ENCODE measurements at regions not wholly inside any gene's neighbourhood (a gene's known extent, or its start where the extent isn't known, plus 50 kb on each side); places are given as distances from the start of the nearest gene placed in this dataset.
"Not testable (repeated sequence)": the region's sequence is repeated elsewhere in the genome, so short reads cannot be mapped to it uniquely, and the experiment has no call there.

DNA sequence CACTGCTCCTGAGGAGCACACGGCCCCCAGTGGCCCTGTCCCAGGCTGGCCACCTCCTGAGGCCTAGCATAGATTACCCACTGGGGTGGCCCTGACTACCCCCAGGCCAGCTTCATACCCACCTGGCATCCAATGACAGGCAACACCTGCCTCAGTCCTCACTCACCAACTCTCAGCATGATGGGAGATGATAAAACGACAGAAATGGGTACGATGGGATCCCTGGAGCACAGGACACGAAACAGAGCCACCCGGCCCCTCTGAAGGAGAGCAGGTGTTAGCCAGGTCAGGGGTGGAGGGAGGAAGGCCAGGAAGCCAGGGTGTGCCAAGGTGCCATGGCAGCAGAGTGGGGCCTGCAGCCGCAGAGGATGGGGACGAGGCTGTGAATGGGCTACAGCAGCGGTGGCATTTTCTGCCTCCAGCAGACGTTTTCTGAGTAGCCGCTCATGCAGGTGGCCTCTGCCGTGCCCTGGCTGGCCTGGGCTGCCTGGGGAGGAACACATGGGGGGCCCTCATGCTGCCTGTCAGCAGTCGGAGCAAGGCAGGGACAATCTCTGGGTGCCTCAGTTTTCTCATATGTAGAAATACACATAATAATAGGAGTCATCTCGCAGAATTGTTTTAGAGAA lies 50.2 kb upstream of the FGF3 start:
- DNase-seq: no peak

DNA sequence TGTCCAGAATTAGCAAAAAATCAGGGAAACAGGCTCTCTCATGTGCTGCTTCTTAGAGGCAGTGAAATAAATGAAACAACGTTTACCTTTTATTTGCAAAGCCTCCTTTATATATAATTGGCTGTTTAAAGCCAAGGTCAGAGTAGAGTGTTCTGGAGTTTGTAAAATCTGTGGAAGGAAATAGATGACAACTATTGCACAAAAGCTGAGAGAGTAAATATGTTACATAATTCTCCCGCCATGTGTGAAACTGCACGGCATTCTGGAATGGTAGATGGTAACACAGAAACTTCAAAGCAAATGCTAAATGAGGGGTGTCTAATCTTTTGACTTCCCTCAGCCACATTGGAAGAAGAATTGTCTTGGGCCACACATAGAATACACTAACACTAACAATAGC lies 51.5 kb upstream of the FGF3 start:
- no peak for DNase-seq

DNA sequence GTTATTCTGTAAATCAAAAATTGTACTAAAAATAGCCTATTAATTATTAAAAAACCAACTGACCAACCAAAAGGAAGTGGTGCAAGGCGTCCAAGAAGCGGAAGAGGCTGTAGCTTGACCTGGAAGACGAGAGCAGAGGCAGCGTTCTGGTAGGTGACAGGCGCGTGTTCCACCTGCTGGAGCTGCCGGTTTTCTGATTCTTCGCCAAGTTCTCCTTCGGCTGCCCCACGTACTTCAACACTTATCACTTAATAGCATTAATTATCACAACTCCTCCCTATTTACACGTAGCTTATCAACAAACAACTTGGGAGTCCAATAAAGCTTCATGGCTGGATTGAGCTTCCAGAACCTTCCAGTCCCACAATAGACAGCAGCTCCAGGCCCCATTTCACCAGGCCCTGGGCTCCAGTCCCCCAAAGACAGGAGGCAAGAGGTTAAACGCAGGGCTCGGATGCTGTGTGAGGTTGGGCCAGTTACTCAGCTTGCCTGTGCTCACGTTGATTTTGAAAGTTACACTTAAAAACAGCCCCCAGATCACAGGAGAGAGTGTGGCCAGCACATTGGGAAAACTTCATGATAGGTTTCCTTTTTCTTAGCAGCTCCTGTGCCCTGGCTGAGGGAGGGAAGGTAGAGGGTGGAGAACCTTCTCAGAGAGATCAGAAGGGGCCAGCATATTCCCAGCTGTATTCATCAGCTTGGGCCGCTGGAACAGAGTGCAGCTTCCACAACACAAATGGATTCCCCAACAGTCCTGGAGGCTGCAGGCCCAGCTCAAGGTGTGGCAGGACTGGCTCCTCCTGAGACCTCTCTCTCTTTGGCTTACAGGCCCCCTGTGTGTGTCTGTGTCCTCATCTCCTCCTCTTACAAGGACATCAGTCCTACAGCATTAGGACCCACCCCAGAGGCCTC lies 54.2 kb upstream of the FGF3 start:
- no peak for DNase-seq

DNA sequence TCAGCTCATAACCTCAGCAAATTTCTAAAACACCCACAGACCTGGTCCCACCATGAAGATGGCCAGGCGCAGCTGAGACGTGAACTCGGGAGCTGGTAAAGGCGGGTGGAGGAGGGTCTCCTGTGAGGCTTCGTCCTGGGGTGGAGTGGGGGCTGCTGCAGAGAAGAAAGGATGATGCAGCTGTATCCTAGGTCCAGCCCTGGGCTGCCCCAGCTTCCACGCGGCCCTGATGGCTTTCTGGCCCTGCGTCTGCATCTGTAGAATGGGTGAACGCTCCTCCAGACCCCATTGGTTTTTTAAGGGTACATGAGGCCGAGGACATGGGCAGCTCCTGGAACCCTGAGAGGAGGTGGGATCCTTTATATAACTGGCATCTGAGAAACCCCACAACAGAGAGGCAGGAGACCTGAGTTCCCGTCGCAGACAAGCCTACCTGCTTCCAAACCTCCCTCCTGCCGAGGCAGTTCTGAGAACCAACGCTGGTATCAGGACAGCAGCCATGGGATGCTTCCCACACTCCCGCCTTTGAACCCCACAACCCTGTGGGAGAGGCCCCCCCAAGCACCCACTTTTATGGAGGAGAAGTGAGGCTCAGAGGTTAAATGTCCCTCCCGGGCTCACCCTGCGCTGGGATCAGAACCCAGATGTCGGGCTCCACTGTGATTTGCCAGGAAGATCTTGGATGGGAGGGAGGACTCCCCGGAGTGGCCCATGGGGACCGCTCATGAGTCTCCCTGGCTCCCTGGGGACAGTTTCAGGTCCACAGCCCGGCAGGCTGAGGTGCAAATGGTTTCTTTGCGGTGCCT lies 55.2 kb upstream of the FGF3 start:
- DNase-seq: no peak

DNA sequence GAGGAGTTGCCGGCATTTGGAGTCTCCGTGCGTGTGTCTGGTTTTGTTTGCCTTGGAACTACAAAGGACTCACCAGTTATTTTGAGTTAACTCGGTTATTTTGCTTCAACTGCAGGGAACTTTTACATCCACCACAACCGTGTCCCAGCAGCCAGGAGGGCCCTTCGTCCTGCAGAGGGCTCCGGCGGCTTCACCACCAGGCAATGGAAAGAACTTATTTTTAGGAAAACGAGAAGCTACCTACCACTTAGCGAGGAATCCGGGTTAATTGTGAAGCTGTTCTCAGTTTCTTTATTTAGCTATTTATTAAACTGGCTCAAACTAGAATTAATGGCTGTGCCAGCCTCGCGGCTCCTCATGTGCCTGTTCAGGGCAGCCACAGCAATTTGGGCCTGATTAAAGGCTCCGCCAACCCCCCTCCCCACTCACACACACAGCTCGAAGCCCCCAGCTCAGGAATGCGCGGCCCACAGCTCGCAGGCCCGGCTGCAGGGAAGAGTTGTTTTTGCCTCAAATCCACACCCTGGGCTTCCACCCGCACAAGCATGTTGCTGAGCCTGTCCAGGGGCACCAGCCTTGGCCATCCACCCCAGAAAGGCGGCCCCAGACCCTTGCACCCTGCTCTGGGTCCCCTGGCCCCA lies 55.9 kb upstream of the FGF3 start:
- no peak for DNase-seq

DNA sequence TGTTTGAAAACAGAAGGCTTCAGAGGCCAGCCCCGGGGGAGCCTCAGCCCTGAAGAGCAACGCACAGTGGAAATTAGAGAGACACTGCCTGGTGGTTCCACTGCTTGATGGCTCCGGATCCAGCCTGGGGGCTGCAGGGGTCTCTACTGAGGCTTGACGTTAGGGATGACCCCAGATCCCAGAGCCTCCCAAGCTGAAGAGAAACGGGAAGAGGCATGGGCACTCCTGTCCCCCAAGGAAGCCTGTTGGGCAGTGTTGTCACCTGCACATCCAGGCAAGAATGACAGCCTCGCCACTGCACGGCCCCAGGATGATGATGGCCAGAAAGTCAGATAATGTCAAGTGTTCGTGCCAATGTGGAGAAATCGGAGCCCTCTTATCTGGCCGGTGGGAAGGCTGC lies 56.8 kb upstream of the FGF3 start:
- DNase-seq: no peak

DNA sequence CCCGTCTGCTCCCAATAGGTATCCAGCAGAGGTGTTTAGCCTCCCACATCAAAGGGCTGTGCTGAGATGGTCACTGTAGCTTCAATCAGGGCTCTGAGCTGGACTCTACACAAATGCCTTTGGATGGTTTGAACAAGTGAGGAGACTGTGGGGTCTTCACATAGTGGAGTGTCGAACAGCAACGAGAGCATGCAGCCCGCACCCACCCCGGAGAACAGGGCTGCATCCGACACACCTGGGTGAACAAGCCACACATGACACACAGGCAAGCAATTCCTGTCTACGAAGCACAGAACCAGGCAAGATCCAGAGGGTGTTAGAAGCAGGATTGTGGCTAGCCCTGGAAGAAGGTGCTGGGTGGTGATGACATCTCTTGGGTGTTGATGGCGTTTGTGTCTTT lies 58.0 kb upstream of the FGF3 start:
- DNase-seq: no peak

DNA sequence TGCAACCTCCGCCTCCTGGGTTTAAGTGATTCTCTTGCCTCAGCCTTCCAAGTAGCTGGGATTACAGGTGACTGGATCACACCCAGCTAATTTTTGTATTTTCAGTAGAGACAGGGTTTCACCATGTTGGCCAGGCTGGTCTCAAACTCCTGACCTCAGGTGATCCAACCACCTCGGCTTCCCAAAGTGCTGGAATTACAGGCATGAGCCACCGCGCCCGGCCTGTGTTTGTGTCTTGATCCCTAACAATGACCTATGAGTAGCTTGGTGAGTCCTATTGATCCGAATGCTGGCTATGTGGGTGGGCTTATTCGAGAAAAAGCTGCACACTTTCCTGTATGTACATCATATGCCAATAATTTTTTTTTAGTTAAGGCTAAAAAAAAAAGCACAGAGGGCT lies 58.5 kb upstream of the FGF3 start:
- not testable (repeated sequence) for DNase-seq

DNA sequence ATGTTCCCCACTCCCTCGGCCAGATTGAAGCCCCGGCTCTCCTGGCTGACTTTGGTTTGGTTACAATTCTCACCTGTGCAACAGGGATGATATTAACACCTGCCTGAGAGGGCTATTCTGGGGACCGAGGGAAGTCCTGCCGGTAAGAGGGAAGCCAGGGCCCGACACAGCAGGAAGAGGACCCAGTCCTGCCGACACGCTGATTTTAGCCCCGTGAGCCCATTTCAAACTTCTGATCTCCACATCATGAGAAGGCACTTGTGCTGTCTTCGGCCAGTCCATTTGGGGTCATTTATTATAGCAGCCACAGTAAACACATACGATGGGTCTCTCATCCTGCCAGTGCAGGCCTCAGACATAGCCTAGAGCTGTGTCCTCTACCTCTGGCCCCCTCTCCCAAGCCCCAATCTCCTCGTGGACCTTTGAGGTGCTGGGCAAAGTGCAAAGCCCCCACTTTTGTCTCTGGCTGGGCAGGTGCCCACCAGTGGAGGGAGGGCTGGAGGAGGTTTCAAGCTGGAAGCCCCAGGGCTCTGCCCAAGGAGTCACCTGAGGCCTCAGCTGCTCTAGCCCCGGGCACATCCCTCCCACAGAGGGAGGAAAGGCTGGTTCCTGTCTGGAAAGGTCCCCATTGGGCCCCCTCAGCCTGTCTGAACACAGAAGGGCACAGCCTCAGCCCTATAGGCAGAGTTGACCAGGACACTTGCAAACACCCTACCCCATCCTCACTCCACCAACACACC lies 59.1 kb upstream of the FGF3 start:
- no peak for DNase-seq

DNA sequence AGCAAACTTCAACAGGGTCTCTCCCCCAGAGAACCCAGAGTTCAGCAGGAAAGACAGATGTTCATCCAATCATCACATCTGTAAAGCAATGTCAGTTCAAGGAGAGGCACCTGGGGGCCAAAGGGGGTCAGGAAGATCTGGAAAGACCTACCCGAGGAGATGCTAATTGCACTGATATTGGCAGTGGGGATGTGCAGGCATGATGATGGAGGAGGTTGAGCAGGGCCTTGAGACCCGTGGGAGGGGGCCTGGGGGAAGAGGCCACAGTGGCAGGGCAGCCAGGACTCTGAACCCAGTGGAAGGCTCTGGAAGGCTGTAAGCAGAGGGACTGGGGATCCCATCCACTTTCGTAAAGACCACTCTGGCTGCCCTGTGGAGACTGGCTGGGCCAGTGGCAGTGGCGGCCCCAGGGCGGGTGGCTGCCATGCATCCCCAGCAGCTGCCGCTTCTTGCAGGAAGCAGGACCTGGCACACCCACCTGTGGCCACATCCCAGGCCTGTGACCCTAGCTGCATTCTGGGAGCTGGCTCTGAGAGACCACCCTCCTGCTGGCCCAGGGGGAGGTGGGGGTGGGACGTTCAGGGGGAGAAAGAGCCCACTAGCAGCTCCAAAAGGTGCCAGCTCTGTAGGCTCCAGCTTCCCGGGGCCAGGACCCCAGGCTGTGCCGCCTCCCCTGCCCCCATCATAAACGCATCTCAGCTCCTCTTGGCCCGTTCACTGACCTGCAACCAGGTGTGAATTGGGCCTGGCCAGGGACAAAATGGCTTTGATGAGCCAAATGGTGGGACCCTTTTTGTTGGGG lies 59.9 kb upstream of the FGF3 start:
- DNase-seq: no peak

DNA sequence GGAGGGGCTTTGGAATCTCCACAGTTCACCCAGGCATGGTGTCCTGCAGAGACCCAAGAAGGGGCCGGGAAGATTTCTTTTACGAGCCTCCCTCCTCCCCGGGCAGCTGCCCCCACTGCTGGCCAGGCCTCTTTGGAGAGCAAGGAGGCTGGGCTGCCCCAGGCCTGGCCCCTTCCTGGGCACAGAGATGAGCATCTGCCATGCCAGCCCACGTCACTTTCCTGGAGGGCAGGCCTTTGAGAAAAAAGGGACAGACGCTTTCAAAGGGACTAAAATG lies 60.5 kb upstream of the FGF3 start:
- no peak for DNase-seq

DNA sequence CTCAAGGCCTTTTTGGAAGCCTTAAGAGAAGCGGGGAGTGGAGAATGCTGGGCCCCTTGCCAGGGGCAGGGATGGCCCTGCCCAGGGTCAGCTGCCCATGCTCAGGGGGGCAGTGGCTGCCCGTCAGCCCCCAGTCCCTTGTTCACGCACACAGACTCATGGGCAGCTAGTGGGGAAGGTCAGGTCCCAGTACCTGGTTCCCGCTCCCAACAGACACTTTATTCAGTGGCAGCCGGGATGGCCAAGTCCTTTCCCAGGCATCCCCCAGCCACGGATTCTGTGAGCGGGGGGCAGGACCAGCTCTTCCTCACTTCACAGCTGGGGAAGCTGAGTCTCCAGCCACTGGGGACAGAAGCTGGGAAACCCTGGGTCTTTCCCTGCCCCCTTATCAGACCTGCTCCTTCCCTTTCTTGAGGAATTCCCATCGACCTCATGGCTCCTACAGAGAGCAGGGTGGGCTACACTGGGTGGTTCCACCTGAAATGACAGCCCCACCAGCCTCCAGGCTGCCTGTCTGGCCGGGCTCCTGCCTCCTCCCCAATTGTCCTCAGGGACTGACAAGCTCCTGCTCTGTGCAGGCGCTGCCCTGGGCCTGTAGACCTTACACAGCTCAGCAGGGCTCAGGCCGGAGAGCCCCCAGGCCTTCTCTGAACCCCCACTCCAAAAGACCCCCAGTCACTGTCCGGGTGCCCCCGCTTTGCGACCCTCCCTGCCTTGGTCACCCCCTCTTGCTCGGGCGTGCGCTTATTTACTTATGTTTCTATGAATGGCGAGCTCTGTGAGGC lies 61.0 kb upstream of the FGF3 start:
- no peak for DNase-seq

DNA sequence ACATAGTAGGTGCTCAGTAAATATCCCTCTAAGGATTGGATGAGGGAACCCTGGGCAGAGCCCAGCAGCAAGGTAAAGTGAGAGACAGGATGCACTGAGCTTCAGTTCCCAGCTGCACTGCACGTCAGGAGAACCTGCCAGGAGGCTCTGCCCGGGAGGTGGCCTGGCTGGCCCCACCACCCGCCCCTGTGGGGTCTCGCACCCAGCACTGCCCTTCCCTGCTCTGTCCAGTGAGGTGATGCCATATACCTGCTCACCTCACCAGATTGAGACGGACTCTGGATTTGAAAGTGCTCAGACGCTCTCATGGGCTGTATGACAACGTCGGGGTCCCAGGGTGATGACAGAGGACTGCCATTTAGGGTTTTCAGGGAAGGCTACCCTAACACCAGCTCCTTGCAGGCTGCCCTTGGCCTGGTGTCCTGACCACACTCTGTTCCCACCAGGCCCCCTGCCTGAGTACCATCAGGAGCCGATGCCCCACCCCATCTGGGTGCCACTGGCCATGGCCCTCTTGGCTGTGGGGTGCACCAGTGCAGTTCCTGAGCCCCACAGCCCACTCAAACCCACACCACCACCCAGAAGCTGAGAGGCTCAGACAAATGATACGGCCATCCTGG lies 61.7 kb upstream of the FGF3 start:
- DNase-seq: no peak

DNA sequence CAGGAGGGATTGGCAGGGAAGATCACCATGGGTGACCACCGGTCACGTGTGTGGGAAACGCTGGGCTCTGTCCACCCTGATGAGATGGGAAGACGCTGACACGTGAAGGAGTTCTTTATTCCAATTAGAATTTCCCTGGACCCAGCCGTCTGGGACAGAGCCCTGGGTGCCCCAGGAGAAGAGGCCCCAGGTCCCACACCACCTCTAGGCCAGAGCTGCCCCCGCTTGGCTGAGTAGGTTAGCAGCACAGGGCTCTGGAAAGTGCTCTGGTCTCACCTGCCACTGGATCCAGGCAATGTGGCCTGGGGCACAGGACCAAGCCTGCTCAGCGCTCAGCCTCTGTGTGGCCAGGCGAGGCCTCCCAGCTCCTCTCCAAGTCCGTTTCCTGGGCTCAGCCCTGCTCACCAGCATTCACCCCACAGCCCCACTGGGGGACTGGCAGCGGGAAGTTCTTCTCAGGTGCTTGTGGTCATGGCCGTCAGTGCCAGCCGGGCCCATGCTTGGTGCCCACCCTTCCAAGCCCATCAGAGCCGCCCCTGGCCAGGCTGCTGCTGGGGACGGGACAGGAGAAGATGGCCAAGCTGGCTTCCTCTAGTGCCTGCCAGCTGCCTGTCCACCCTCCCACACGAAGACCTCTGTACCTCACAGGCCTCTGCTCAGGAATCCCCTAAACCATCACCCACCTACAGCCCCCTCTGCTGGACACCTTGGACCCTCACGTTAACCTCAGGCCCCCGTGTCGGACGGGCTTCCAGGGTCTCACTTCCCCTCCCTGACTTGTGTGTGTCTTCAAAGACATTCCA lies 62.5 kb upstream of the FGF3 start:
- DNase-seq: no peak

DNA sequence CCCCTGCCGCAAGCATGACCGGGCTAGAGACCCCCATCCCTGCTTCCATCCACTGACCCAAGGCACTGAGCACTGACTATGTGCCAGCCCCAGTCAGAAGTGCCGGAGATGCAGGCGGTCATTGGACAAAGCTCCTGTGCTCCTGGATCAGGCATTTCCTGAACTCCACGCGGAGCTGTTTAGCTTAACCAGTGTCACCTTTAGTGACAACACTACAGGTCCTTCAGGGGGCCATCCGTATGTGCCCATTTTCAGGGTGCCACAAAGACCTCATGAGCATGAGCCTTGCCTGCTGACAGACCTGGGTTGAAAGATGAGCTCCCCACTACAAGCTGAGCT lies 63.0 kb upstream of the FGF3 start:
- DNase-seq: no peak

DNA sequence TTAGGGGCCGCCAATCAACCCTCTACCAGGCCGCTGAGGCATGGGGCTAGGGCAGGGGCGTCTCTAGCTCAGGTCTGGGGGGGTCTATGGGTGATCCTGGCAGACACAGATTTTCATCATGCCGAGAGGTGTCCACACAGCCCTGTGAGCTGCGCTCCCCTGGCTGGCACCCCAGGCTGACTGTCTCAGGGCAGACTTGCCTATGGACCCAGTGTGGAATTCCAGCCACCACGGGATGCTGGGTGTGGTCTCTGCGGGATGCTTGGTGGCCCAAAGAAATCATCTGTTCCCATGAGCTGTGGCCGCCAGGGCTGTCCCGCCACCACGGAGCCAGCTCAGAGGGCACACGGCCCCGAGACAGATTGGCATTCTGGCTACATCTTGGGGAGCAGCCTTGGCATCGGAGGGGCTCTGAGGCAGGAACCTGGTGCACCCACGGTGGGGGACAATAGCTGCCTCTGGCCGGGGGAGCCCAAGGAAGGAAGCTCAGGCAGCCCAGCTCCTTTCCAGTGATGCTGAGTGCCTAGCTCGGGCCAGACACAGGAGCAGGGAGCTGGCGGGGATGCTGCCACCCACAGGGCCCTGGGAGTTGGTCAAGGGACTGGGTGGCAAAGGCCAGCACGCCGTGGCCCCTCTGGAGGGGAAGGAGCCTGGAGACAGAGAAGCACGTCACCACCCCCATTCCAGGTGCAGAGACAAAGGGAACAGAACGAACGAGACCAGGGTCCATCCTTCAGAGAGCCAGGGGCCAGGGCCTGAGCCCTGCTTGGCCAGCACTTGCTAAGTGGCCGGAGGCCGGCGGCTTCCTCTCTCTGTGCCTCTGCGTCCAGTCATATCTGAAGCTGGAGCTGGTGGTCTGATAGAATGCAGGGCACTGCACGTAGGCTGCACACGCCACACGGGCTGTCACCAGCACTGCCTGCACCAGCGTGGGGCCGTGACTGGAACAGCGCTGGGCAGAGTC lies 64.4 kb upstream of the FGF3 start:
- no peak for DNase-seq

DNA sequence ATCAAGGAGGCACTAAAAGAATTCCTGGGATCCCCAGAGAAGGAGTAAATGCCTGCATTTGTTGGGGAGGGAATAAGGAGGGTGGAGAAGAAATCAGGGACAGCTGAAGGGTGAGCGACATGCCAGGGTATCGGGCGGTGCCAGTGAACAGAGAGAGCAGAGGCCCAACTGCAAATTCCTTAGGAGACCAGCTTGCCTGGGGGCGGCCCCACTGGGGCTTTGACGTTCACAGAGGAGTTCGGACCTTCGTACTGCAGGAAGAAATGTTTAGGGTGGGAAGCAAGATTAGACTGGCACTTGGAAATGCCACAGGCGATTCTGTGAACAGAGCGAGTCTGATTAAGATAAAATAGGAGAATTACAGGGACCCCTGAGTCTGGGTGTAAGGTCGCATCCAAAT lies 65.1 kb upstream of the FGF3 start:
- DNase-seq: no peak

DNA sequence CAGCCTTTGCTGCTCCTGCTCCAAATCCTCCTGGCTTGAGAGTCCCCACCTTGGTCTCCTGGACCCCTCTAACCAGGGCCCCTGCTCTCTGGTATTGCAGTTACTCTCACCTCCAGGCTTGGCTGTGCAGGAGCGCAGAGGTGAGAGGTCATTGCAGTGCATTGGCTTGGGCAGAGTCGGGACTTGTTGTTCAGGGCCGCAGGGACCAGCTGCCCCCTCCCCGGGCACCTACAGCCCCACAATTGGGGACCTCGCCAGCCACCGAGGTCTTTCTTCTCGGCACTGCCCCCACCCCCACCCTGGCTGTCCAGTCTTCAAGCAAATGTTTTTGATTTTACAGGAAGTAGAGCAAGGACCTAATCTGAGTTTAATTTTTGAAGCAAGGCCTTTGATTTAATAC lies 65.5 kb upstream of the FGF3 start:
- DNase-seq: no peak

DNA sequence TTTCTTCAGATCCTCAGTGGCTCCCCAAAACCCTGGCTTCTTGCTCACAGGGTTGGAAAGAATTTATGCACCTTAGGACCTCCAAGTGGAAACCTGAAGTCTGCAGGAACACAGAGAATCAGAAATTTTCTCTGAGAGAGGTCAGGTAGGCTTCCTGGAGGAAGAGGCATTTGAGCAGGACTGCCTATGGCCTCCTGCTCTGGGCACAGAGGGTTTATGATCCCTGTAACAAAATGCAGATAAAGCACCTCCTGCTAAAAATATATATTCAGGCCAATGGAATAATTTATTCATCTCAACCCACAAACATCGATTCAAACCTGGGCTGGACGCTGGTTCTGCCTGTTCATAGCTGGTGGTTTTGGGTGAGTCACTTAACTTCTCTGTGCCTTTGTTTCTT lies 68.1 kb upstream of the FGF3 start:
- no peak for DNase-seq
